SKM-1 treated with dmso at 0.1 percent for 144 hours (cell line): ENCODE measurements at regions not wholly inside any gene's neighbourhood (a gene's known extent, or its start where the extent isn't known, plus 50 kb on each side); places are given as distances from the start of the nearest gene placed in this dataset.

ENCODE experiments used
- DNase-seq: peaks from one replicate; lab custom pipeline; 2025; ENCODE audit not compliant: unreplicated experiment; lab: John Stamatoyannopoulos, UW

GRCh38 chr2:10964052-10964790, 52.5 kb downstream of the KCNF1 start:
- no peak for DNase-seq

- DNase-seq: no peak
These were observed 53.6 kb downstream of the KCNF1 start for GRCh38 chr2:10965241-10965843.

- no peak for DNase-seq
These were observed 54.3 kb downstream of the KCNF1 start for GRCh38 chr2:10966056-10966455.

- DNase-seq: no peak
These were observed 55.0 kb downstream of the KCNF1 start for GRCh38 chr2:10966741-10967140.

GRCh38 chr2:10968176-10968575, 56.4 kb downstream of the KCNF1 start:
- no peak for DNase-seq

- no peak for DNase-seq
These were observed 58.9 kb downstream of the KCNF1 start for GRCh38 chr2:10970666-10971065.

GRCh38 chr2:10971161-10971887, 59.6 kb downstream of the KCNF1 start:
- DNase-seq: no peak

GRCh38 chr2:10971888-10972260, 60.1 kb downstream of the KCNF1 start:
- DNase-seq: peak; percentile 54

- DNase-seq: no peak
These were observed 61.1 kb downstream of the KCNF1 start for GRCh38 chr2:10972683-10973433.

GRCh38 chr2:10973766-10974165, 62.0 kb downstream of the KCNF1 start:
- no peak for DNase-seq

- DNase-seq: peak; percentile 50
These were observed 65.3 kb downstream of the KCNF1 start for GRCh38 chr2:10977003-10977402.

- DNase-seq: no peak
These were observed 65.9 kb downstream of the KCNF1 start for GRCh38 chr2:10977621-10978020.

- DNase-seq: no peak
These were observed 66.4 kb downstream of the KCNF1 start for GRCh38 chr2:10978090-10978670.

- no peak for DNase-seq
These were observed 68.3 kb downstream of the KCNF1 start for GRCh38 chr2:10980071-10980470.

- no peak for DNase-seq
These were observed 69.2 kb downstream of the KCNF1 start for GRCh38 chr2:10980886-10981425.

GRCh38 chr2:10981451-10981850, 69.7 kb downstream of the KCNF1 start:
- DNase-seq: no peak

GRCh38 chr2:10981941-10982431, 70.3 kb downstream of the KCNF1 start:
- no peak for DNase-seq

- DNase-seq: no peak
These were observed 71.4 kb downstream of the KCNF1 start for GRCh38 chr2:10982931-10983701.

GRCh38 chr2:10983711-10984110, 72.0 kb downstream of the KCNF1 start:
- DNase-seq: no peak
